Choroid plexus epithelial cell (primary cell): ENCODE measurements at regions not wholly inside any gene's neighbourhood (a gene's known extent, or its start where the extent isn't known, plus 50 kb on each side); places are given as distances from the start of the nearest gene placed in this dataset.

Experiments
- DNase-seq: peaks from one replicate; pipeline ENCODE4 v3.0.0-alpha.2; 2010; ENCODE audit warnings: low read depth
- H3K4me3 ChIP-seq: 2 replicates; pipeline ENCODE4 v1.5.1; 2011; ENCODE audit warnings: low read depth, mild to moderate bottlenecking, control low read depth, low read length, moderate library complexity
- TF ChIP-seq, protein P1 (sequence below): conservative IDR thresholded peaks from 2 replicates; pipeline ENCODE4 v1.5.1; 2011; ENCODE audit warnings: low read depth, mild to moderate bottlenecking, control low read depth, inconsistent platforms, low read length, moderate library complexity

DNA sequence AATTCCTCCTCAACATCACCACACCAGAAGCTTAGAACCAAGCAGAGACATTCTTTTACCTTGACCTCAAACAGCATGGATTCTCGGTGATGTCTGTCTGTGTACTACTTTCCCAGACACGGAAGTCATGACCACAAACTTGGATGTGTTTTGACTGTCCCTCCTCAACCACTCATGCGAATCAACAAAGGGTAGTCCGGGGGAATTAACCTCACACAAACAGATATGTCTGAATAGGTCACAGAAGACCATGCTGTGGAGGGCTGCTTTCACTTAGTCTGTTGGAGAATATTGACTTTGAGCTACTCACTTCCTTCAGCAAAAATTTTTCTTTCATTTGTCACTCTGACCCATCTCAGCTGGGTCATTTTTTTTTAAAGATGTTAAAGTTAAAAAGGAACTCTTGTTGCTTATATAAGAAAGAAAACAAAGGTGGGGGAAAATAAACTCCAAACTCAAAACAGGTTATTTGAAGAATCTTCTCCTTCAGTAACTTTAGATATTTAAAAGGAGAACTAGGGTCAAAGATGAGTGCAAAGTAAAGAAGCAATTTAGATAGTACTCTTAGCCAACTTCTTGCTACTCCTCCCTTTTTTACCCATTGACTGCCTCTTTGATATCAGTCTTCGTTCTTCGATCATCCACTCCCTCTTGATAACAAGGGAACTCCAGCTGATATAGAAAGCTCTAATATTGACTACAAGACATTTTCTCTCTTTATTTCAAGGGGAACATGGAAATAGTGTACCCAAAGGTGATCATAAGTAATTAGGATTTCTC, 343.4 kb upstream of the CDH6 start:
- TF ChIP-seq, protein P1, sequence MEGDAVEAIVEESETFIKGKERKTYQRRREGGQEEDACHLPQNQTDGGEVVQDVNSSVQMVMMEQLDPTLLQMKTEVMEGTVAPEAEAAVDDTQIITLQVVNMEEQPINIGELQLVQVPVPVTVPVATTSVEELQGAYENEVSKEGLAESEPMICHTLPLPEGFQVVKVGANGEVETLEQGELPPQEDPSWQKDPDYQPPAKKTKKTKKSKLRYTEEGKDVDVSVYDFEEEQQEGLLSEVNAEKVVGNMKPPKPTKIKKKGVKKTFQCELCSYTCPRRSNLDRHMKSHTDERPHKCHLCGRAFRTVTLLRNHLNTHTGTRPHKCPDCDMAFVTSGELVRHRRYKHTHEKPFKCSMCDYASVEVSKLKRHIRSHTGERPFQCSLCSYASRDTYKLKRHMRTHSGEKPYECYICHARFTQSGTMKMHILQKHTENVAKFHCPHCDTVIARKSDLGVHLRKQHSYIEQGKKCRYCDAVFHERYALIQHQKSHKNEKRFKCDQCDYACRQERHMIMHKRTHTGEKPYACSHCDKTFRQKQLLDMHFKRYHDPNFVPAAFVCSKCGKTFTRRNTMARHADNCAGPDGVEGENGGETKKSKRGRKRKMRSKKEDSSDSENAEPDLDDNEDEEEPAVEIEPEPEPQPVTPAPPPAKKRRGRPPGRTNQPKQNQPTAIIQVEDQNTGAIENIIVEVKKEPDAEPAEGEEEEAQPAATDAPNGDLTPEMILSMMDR = no peak
- DNase-seq = peak; percentile 98
- H3K4me3 ChIP-seq = no peak overlapping the region

DNA sequence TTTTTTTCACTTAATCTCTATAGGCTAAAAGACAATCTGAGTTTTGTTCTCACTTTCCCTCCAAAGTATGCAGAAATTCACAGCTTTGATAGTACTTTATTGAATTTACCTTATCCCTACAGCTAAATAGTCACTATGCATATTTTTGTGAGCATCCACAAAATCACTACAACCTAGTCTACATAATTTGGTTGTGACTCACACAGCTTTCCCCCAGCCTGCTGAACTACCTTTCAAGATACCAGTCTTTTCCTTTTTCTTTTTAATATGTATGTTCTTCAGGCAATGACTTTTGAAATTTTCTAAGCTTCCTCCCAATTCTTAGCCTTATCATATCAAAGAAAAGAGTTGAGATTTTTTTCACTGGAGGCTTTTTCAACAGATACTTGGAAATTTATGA, 347.3 kb upstream of the CDH6 start:
- TF ChIP-seq, protein P1 = no peak
- no peak overlapping the region for H3K4me3 ChIP-seq
- peak; percentile 51 for DNase-seq

DNA sequence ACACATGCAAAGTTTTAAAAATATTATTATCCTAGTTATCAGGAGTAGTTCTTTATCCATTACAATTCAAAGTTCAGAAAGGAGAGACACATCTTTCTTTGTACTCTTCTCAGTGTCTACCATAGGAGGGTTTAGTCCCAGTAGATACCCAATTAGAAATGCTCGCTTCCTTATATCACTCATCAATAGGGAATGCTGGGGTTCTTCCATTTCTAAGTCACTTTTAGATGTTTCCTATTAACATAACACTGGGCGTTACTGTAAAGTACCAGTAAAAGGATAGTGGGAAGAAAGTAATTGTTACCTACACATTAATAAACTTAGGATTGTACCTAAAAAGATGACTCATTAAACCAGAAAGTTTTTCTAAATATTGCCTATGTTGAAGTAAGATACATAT, 348.3 kb upstream of the CDH6 start:
- no peak for DNase-seq
- no peak overlapping the region for H3K4me3 ChIP-seq
- TF ChIP-seq, protein P1 = no peak

DNA sequence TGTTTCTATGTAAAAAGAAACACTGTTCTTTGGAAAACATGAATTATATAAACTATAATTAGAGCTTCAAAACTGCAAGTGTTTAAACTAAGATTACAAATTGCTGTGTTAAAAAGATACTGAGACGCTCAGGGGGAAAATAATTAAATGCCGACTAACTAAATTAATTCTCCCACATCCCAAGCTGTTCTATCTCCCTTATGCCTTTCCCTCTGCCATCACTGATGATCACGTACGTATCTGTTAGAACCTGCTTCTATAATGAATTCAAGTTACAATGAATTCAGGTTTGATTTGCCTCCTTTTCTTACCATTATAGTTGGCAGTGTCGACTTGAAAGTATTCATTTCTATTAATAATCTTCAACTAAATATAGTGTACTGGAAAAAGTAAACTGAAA, 349.9 kb upstream of the CDH6 start:
- no peak overlapping the region for H3K4me3 ChIP-seq

DNA sequence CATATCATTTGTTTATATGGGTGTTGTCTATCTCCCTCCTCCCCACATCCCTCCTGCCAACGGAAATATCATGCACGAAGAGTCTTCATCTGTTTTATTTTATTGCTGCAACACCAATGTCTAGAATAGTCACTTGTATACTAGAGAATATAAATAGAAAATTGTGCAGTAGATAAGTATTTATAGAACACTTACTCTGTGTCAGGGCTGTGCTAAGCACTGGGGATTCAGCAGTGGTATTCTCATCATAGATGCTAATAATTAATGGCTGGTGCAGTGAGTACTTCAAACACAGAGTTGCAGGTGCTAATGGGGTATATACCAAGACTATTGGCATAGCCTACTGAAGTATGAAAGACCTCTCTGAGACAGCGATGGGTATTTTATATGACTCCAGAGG, 353.5 kb upstream of the CDH6 start:
- H3K4me3 ChIP-seq = no peak overlapping the region
- TF ChIP-seq, protein P1 = no peak
- no peak for DNase-seq

More for the DNA sequence above, 349.9 kb upstream of the CDH6 start:
- TF ChIP-seq, protein P1 = no peak
- DNase-seq = no peak

DNA sequence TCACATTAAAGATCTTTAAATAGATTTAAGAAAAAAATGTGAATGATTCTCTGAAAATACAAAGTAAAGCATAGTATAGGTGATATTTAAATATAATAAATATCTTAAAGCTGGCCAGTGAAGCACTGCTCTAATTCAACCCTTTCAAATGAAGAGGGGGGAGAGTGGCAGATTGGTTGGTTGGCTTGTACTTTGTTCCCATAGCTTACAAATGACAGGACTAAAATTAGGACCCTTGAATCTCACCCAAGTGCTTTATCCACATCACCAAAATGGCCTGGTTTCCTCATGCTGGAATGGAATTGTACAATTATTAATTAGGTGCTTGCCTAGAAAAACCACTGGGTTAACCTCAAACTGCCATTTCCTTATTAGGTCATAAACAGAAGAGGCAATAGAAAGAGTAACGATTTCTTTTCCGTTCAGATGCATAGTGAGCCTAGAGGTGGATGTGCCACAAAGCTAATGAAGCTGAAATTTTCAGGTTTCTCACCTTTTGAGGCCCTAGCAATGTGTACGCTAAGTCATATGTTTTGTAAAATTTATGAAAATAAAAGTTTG, 354.5 kb upstream of the CDH6 start:
- DNase-seq = no peak
- no peak overlapping the region for H3K4me3 ChIP-seq
- TF ChIP-seq, protein P1 = no peak

DNA sequence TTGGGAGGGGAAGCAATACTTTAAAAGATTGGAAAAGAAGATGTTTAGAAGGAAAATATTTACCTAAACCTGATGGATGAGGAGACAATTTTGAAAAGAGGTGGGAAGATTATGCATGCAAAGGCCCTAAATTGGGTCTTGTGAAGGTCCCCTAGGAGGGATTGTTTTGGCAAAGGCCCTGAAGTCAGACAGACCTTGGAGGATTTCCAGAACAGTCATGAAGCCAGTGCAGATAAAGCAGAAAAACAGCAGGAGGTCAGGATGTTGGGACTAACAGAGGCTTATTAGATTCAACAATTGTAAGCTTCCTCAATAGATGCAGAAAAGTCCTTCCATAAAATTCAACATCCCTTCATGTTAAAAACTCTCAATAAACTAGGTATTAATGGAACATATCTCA, 361.0 kb upstream of the CDH6 start:
- no peak overlapping the region for H3K4me3 ChIP-seq
- TF ChIP-seq, protein P1 = no peak
- peak; percentile 57 for DNase-seq
